GF-D8 (cell line): ENCODE measurements at regions not wholly inside any gene's neighbourhood (a gene's known extent, or its start where the extent isn't known, plus 50 kb on each side); places are given as distances from the start of the nearest gene placed in this dataset.
"Not testable (repeated sequence)": the region's sequence is repeated elsewhere in the genome, so short reads cannot be mapped to it uniquely, and the experiment has no call there.

Experiments used
- DNase-seq: peaks from one replicate; lab custom pipeline; 2025; lab: John Stamatoyannopoulos, UW

DNA sequence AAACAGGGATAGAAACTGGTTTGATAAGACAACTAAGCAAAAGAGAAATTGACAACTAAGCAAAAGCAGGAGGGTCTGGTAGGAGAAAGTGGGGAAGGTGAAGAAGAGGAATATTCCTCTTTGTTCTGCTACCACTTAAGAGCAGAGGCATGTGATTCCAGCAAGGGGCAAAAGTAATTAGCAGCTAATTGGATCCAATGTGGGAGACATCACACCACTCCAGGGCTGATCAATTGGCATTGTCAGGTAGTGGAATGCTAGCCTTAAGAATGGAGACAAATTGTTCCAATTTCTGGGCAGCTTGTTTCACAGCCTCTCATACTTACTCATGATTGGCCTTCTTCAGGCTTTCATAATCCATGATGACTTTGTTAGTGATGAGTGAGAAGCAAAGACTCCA is 547.1 kb upstream of the GCFC2 start:
- DNase-seq = no peak

DNA sequence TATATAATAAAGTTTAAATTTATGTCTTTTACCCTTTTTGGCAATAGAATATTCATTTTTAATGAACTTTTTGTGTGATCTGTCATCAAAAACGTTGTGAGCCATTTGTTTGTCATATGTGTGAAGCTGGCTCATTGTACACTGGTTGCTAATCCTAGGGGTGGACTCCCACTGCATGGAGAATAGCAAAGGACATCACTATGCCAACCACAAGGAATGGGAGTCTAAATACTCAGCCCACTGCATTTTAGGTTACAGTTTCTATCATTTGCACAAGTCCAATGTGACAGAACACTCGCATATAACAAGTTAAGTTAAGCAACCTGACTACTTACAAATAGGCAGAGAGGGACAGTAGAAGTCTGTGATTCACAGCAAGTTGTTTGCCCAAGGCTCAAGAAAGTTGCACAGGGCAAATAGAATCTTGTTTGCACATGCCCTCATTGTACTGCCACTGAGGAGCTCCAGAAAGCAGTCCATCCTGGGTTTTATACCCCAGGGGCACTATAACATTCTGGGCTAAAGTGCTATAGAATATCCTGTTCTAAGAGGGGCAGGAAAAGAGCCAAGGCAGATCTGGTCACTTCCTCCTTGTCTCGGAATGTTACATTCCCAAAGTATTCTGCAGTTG is 545.9 kb upstream of the GCFC2 start:
- DNase-seq = no peak

DNA sequence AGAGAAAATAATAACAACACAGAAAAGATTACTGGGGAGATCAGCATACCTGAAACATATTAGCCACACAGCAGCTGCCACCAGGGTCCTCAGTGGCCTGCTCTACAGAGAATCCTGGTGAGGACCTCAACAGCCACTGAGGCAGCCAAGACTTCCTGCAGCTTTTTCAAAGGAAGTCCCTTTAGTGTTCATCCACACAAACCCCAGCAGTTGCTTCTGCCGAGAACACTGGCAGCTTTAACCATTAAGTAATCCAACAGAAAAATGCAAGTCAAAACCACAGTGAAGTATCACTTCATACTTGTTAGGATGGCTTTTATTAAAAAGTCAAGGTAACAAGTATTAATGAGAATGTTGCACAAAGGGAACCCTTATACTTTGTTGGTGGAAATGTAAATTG is 542.0 kb upstream of the GCFC2 start:
- no peak for DNase-seq

DNA sequence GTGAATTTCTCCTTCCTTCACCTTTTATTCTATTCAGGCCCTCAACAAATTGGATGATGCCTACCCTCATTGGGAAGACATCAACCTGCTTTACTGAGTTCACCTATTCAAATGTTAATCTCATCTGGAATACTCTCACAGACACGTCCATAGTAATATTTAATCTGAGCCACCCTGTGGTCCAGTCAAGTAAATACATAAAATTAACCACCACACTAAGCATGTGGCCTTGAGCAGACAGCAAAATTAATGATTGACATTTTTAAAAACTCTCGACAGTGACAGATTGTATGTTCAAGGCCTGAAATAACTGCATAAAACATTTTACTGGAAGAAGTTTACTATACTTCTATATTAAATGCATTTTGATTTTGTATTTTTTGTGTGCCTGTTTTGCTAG is 540.6 kb upstream of the GCFC2 start:
- no peak for DNase-seq

DNA sequence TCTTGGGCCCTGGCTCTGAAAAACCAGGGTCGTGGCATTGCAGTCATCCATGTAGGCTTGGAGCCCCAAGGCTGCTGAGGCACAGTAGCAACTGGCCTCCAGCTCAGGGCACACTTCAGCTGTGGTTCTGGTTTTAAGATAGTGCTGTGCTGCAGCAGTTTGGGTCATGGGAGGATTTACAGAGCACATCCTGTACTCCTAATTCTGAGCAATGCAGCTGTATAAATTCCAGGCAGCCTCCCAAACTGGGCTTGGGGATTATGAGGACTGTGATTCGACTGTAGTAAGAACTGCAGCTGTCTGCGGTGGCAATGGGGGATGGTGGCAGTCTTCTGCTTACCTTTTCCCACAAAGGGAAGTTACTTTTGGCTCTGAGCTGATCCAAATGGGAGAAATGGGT is 536.3 kb upstream of the GCFC2 start:
- DNase-seq = no peak

DNA sequence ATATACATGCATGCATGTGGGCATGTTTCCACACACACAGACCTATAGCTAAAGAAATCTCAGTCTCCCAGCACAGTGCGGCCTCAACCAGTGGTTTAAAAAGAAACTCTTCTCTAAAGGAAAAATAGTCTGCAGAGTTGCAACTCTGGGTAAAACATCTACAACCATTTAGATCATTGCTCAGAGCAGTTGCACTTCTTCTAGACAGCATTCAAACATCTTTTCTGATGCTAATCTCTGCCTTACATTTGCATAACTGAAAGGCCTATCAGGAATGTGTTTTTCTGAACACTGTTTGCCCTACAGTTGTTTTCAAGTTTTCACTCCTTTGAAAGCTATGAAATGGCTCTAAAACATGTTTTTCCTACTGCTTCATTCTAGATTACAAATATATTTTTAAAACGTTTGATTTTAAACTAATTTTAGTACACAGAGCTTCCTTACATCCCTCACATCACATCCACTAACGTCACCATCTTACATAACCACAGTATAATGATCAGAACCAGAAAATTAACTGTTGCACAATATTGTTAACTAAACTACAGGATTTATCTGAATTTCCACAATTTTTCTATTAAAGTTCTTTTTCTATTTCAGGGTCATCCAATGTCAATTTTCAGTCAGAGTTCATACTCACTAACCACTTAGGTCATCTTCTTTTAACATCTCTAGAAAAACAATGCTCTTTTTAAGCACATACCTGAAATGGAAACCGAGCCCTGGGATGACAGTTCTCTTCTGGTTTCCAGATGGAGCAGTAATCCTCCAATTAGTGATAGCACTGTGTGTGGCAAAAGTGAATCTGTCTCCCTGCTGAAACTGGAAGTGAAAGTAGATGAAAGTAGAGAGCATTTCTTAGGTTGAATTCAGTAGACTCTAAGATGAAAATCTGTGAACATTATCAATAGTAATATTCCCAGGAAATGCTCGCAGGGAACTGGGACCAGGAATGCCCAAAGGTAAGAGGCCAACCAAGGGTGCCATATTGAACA is 501.6 kb upstream of the GCFC2 start:
- DNase-seq = no peak

DNA sequence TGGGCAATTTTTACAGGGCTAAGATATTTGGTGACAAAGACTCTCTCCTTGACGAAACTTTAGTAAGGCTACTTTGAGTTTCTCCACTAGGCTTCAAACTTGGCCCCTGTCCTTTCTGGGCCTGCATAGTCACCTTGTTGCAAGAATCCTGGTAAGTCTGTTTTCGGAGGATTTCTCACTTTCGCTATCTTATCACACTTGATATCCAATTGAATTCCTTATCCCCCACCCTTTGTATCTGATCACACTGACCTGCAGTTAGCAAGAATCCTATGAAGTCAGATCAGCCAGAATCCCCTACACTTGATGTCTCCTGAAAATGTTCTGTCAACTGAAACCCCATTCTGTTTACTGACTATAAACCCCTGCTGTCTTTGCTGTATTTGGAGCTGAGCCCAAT is 499.8 kb upstream of the GCFC2 start:
- DNase-seq = no peak

DNA sequence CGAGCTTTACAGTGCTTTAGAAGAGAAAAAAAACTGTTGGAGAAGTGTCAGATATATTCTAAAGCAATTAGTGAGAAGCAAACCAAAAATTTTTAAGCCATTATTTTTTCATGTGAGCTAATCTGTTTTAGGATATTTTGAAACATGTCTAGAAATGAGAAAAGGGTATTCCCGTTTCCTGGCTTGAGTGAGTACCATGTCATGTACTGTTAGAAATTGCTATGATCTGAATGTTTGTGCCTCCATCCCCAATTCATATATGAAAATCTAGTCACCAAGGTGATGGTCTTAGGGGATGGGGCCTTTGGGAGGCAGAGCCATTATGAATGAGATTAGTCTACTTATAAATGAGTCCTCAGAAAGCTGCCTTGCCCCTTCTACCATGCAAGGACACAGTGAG is 493.3 kb upstream of the GCFC2 start:
- no peak for DNase-seq

DNA sequence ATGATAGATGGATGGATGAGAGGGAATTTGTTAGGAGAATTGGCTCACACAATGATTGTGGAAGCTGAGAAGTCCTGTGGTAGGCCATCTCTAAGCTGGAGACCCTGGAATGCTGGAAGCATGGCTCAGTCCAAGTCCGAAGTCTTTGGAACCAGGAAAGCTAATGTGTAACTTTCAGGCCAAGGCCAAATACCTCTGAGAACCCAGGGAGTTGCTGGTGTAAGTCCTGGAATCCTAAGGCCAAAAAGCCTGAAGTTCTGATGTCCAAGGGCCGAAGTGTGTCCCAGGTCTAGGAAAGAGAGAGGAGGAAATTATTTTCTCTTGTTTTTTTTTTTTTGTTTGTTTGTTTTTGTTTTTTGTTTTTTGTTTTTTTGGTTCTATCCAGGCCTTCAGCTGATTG is 492.2 kb upstream of the GCFC2 start:
- no peak for DNase-seq

DNA sequence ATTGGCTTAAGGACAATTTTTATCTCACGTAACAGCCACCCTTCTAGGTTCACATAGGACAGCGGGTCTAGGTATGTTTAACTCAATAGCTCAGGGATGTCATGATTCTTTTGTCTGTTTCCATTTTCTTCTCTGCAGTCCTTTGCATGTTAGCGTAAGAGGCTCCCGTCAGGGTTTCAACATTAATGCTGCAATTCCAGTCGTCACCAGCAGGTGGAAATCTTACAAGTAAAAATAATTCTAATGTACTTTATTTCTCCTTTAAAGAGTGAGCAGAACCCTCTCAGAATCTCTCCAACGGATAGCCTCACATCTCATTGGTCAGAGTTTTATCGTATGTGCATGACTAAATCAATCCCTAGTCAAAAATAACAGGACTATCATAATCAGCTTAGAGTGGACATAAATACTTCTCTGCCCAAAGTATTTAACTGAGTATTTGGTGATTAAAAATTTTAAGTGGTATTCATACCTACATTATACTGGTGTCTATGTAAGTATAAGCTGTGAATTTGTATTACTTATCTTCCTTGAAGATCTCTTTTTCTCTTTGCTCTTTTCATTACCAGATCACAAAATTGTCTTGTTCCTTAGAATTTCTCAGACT is 487.2 kb upstream of the GCFC2 start:
- no peak for DNase-seq

DNA sequence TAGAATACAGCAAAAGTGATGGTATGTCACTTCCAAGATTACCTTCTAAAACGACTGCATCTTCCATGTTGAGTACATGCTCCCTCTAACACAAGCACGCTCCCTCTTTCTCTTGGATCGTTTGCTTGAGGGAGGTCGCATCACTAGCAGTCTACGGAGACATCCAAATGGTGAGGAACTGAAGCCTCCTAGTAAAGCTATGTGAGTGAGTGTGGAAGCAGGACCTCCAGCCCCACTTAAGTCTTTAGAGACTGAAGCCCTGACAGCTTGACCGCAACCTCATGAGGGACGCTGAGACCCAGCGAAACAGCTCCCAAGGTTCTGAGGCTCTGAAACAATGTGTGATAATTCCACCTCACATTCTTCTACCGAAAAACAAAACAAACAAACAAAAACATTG is 486.7 kb upstream of the GCFC2 start:
- no peak for DNase-seq

DNA sequence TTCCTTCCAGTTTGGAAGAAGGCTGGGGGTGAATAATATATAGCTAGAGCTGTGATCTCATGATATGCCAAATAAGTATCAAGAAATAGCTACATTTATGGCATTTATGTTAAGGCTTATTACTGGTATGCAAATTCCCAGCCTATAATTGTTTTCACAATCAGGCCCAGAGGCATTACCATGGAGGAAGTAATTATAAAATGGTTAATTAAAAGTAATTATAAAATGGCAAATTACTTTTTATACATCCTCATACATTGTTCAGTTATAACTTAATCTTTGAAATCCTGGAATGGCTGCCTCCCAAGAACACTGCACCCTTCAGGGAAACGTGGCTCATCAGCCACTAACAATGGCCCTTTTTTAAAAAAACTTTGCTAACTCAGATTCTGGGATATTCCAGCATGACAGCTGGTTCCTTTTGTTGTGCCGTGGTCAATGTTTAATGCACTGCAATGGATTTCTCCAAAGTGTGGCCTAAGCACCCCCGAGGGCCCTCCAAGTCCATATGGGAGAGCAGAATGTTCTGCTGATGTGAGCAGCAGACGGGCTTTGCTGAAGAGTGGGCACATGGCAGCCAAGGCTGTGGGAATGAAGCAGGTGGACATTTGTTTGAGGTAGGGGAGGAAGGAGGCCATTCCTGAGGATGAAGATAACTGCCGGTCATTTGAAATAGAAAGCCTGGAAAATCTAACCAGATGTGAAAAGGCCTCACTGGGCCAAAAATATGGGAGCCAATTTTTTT is 483.5 kb upstream of the GCFC2 start:
- no peak for DNase-seq

DNA sequence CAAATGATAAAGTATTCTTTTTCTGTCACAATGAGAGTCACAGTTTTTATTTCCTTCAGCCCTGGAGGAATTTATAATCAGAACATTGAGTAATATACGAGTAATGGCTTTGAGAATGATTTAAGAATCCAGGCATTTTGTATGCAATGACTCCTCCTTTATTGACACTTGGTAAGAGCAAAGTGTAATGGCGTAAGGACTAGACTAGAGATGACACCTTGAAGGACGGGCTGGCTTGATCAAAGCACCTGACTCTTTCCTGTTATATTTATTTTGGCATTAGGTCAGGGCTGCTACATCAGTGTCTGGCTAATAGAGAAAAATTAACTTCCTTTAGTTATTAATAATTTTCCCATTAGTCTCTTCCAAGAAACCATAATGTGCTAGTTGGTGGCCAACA is 482.4 kb upstream of the GCFC2 start:
- DNase-seq = no peak

DNA sequence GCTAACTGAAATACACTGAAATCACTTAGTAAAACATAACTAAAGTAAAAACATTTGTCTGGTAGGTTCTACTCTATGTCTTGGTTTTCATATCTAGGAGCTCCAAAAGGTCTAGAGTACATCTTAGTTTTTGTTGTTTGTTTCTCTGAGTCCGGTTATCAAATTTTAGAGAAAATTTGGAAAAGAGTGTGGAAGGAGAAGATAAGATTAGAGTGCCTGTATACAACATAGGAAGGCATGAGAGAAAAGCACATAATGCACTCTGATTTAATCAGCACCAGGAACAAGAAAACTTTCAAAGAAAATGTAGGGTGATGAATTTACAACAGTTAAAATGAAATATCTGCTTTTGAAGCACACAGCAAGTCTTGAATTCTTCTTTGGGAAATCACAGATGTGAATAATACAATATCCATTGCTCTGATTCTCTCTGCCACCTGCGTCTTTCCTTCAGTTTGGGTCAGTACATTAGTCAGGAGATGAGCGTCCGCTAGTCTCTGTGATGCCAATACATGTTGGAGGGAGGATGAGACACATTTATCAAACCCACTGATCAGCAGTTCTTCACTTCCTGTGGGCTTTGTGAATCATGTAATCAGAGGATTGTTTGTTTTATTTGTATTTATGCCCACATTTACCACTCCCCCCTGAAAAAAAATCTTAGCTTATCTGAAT is 477.8 kb upstream of the GCFC2 start:
- no peak for DNase-seq

DNA sequence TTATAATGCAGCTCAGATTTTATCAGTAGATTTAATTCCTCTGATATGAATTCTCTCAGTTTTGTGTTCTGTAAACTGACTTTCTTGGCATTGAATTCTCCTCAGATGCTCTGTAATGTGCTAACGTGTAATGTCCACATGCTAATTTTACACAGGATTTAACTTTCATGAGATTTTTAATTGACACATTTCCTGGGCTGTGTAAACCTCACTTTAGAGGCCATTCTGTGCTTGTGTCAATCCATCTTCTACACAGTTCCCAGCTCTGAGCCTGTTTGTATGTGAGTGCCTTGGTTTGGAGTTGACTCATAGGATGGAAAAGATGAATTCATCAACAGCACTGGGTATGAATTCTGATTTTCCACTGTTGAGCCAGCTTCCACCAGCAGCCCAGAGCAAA is 476.7 kb upstream of the GCFC2 start:
- no peak for DNase-seq

DNA sequence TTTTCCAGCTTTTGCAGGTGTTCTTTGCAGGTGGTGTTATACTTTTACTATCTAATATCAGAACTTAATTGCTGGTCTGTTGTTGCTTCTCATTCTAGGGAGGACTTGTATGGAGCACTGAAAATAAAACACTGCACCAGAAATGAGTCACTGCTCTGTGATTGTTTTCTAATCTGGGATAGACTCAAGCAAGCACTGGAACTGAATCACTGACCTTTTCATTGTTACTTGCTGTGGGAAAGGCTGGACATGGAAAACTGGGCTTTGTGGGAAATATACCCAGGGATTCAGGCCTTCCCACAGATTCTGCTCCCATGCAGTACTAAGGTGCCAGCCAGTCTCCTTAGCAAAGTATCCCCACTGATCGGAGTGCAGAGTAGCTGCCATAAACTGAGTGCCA is 470.0 kb upstream of the GCFC2 start:
- no peak for DNase-seq

DNA sequence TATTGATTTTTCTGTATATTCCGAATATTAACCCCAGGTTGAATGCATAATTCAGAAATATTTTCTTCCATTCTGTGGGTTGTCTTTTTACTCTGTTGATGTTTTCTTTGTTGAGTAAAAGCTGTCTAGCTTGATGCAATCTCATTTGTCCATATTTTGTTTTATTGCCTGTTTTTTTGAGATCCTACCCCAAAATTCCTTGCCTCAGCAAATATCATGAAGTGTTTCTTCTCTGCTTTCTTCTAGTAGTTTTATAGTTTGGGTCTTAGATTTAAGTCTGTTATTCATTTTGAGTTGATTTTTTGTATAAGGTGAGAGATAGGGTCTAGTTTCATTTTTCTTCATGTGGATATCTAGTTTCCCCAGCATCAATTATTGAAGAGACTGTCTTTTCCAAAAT is 467.9 kb upstream of the GCFC2 start:
- no peak for DNase-seq

DNA sequence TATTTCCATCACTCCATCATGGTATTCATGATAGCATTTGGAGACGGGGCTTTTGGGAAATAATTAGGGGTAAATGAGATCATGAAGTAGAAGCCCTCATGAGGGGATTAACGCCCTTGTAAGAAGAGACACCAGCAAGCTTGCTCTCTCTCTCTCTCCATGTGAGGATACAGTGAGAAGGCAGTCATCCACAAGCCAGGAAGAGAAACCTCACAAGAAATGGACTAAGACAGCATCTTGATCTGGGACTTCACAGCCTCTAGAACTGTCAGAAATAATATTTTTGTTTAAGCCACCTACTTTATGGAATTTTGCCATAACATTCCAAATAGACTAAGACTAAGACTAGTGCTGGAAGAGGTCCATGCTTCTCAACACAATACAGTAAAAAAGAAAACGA is 464.6 kb upstream of the GCFC2 start:
- no peak for DNase-seq

DNA sequence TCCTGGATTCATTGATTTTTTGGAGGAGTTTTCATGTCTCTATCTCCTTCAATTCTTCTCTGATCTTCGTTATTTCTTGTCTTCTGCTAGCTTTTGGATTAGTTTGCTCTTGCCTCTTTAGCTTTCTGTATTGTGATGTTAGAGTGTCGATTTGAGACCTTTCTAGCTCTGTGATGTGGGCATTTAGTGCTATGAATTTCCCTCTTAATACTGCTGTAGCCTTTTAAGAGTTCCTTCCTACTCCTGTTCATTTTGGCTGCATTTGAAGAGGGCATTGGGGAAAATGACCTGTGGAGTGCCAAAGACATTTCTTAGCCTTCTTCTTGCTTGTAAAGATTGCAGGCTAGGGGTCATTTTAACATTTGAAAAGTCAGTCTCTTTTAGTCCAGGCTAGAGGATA is 463.8 kb upstream of the GCFC2 start:
- DNase-seq = no peak

DNA sequence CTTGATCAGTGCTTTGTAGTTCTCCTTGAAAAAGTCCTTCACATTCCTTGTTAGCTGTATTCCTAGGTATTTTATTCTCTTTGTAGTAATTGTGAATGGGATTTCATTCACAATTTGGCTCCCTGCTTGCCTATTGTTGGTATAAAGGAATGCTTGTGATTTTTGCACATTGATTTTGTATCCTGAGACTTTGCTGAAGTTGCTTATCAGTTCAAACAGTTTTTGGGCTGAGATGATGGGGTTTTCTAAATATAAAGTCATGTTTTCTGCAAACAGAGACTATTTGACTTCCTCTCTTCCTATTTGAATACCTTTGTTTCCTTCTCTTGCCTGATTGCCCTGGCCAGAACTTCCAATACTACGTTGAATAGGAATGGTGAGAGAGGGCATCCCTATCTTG is 462.5 kb upstream of the GCFC2 start:
- DNase-seq = not testable (repeated sequence)

DNA sequence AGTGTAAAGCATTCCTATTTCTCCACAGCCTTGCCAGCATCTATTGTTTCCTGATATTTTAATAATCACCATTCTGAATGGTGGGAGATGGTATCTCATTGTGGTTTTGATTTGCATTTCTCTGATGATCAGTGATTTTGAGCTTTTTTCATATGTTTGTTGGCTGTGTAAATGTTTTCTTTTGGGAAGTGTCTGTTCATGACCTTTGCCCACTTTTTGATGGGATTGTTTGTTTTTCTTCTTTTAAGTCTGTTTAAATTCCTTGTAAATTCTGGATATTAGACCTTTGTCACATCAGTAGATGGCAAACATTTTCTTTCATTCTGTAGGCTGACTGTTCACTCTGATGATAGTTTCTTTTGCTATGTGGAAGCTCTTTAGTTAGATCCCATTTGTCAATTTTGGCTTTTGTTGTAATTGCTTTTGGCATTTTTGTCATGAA is 461.5 kb upstream of the GCFC2 start:
- DNase-seq = not testable (repeated sequence)

DNA sequence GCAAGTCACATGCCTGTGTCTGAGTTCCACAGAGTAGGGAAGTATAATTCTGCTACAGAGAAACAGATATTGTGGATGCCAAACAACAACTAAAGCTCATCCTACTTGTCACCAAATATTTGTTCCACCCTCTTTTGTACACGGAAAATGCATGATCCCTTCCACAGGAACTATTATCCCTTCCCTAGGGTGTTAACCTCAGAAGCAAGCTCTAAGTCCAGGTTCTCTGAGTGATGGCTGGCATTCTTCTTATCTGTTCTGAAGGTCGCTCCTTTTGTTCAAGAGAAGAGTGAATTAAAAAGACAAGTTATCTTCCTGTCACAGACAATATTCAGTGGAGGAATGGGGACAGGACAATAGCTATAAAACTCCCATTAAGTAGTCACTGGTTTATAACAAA is 460.1 kb upstream of the GCFC2 start:
- DNase-seq = no peak
